Heart left ventricle (tissue), 16 donors: ENCODE measurements at regions not wholly inside any gene's neighbourhood (a gene's known extent, or its start where the extent isn't known, plus 50 kb on each side); places are given as distances from the start of the nearest gene placed in this dataset.

ENCODE experiments used
- ATAC-seq, 4 donors: fragments of 200-7000 bp; cut with Tn5 transposase; one replicate each; pipeline ENCODE4 v1.9.1; 2020 to 2022; ENCODE audit warnings: moderate library complexity in 4 of 4, mild to moderate bottlenecking in 3 of 4, moderate number of reproducible peaks in 1 of 4
- DNase-seq, 5 donors: peaks; one replicate each; pipeline ENCODE4 v3.0.0-alpha.2; 2020
- H3K27ac ChIP-seq, 12 donors: fragments of 200-600 bp; sonication (generic) in 4 of 12; one replicate each; pipeline versions ENCODE4 v1.5.0 to v1.8.0; 2016 to 2022; ENCODE audit warnings: mild to moderate bottlenecking in 2 of 12
- H3K27me3 ChIP-seq, 9 donors: fragments of 200-600 bp; sonication (generic) in 2 of 9; one replicate each; pipeline versions ENCODE4 v1.5.1 to v1.8.0; 2016 to 2022; ENCODE audit warnings: mild to moderate bottlenecking in 3 of 9
- H3K36me3 ChIP-seq, 9 donors: fragments of 200-600 bp; sonication (generic) in 2 of 9; one replicate each; pipeline versions ENCODE4 v1.5.0 to v1.8.0; 2018 to 2022; ENCODE audit warnings: mild to moderate bottlenecking in 2 of 9
- H3K4me1 ChIP-seq, 12 donors: fragments of 200-600 bp; sonication (generic) in 4 of 12; one replicate each; pipeline versions ENCODE4 v1.5.0 to v1.8.0; 2016 to 2022; ENCODE audit warnings: mild to moderate bottlenecking in 3 of 12
- H3K4me3 ChIP-seq, 12 donors: fragments of 200-600 bp; sonication (generic) in 4 of 12; one replicate each; pipeline versions ENCODE4 v1.5.0 to v1.8.0; 2017 to 2022; ENCODE audit warnings: mild to moderate bottlenecking in 9 of 12, moderate library complexity in 4 of 12
- H3K9me3 ChIP-seq, 12 donors: fragments of 200-600 bp; sonication (generic) in 4 of 12; one replicate each; pipeline versions ENCODE4 v1.5.0 to v1.8.0; 2016 to 2022; ENCODE audit warnings: mild to moderate bottlenecking in 1 of 12
- POLR2A ChIP-seq, 2 donors: fragments of 450-650 bp; IDR thresholded peaks; one replicate each; pipeline ENCODE4 v1.6.1; 2017; ENCODE audit warnings: antibody characterized with exemption in 2 of 2, mild to moderate bottlenecking in 2 of 2, moderate library complexity in 2 of 2
- WGBS, 4 donors: extraction: QIAGEN DNeasy Blood & Tissue Kit in 2 of 4; methylation state at CpG; one replicate each; pipeline versions ENCODE4 v1.1.5 to v1.1.7; 2013 to 2018; 5-methylcytosine and 5-hydroxymethylcytosine counted together
- intact Hi-C, 10 donors: fragments of 100-400 bp; cut with DNase I; formaldehyde crosslinking; loops; one replicate each; pipeline versions ENCODE4 v1.11.1 to v1.14.2; 2022
- TF ChIP-seq, protein P1 (sequence below), 12 donors: fragments of 200-600 bp; sonication (generic) in 4 of 12; IDR thresholded peaks; one replicate each; pipeline versions ENCODE4 v1.5.0 to v1.8.0; 2018 to 2022; ENCODE audit warnings: antibody characterized with exemption in 12 of 12, mild to moderate bottlenecking in 5 of 12
- donor health status: ischemic (EF 13 %, LVEDD 7.1; RV severe dilation, severe dysfunction).
- donor health status: healthy with polysubstance abuse.
- donor health status: DM: no; HTN: yes; CAD: no.
- donor health status: DM: no; HTN: no; CAD: no.
- donor health status: ischemic (EF 25% LVEDD 6.9; RV normal size, moderate dysfunction).
- donor health status: ischemic (EF 25% LVEDD 5.7; RV mildly dilated, moderate dysfunction).
- donor health status: healthy.
- donor health status: DM: yes; HTN: yes; CAD: no.
- donor health status: ischemic (EF 35%, LVEDD 5.7; RV mildly dilated, moderate dysfunction).
- donor health status: nonischemic (EF 11% LVEDD 7.7; RV severe dilation, severe dysfunction).
- donor health status: DM: yes; HTN: yes; CAD: no.
- donor health status: PGD.
- donor health status: ischemic (EF 29% LVEDD 5.4; RV normal size, mild dysfunction).
- donor health status: nonischemic (EF 23%, LVEDD 6.1; RV moderate dilation, normal function).

DNA sequence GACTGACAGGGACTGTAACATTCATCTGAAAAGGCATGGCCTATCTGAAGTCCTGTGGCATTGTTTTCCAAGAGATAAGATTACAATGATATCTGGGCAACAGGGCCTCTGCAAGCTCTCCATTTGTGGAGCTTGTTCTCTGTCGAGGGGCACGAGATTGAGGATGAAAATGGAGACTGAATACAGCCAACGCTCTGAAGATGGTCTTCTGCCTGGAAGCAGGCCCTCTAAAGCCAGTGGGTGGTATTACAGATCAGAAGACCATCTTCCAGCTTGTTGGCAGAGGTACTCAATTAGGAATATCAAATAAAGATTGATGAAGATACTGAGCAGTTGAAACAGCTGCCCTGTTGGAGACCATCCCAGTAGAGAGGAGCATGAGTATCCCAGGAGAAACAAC lies 288.2 kb downstream of the CENPW start:
- intact Hi-C loops: no loop called here
- no peaks in the 10 kb centered on the region for H3K9me3 ChIP-seq
- no peaks in the 10 kb centered on the region for H3K4me1 ChIP-seq
- ATAC-seq: no peak
- H3K27me3 ChIP-seq: no peaks in the 10 kb centered on the region
- 45 to 71% (median 51%) methylated on average over 3 of the region's 3 CpGs for WGBS, 4 donors
- TF ChIP-seq, protein P1, sequence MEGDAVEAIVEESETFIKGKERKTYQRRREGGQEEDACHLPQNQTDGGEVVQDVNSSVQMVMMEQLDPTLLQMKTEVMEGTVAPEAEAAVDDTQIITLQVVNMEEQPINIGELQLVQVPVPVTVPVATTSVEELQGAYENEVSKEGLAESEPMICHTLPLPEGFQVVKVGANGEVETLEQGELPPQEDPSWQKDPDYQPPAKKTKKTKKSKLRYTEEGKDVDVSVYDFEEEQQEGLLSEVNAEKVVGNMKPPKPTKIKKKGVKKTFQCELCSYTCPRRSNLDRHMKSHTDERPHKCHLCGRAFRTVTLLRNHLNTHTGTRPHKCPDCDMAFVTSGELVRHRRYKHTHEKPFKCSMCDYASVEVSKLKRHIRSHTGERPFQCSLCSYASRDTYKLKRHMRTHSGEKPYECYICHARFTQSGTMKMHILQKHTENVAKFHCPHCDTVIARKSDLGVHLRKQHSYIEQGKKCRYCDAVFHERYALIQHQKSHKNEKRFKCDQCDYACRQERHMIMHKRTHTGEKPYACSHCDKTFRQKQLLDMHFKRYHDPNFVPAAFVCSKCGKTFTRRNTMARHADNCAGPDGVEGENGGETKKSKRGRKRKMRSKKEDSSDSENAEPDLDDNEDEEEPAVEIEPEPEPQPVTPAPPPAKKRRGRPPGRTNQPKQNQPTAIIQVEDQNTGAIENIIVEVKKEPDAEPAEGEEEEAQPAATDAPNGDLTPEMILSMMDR (IDR thresholded peaks at IDR 0.05): no peak
- TF ChIP-seq POLR2A (IDR thresholded peaks at IDR 0.05): no peak
- H3K27ac ChIP-seq: no peak overlapping the region
- H3K4me3 ChIP-seq: no peak overlapping the region
- no peak for DNase-seq
- H3K36me3 ChIP-seq: no peaks in the 10 kb centered on the region

DNA sequence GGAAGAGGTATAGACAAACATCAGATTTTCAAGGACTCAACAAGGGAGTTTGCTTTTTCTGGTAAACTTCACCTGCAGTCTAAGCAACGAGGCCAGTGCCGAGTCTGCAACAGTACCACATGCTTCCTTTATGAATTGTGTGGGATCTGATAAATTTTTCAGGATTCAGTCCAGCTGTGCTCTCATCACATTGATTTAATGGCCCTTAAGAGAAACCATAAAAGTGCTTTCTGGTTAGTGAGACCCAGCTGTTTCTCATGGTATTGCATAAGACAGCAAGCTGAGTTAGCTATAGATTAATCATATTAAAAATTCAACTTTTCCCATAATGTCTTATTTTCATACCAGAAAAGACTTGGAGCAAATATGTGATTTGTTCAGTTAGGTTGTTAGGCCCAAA lies 291.4 kb downstream of the CENPW start:
- TF ChIP-seq, protein P1 (IDR thresholded peaks at IDR 0.05): no peak
- no peak for TF ChIP-seq POLR2A (IDR thresholded peaks at IDR 0.05)
- no peaks in the 10 kb centered on the region for H3K9me3 ChIP-seq
- no peak overlapping the region for H3K27ac ChIP-seq
- no peaks in the 10 kb centered on the region for H3K27me3 ChIP-seq
- ATAC-seq (no peak), DNase-seq (no peak)
- intact Hi-C loops: no loop called here
- no peaks in the 10 kb centered on the region for H3K4me1 ChIP-seq
- 47 to 64% (median 52%) methylated on average over 2 of the region's 2 CpGs for WGBS, 4 donors
- no peak overlapping the region for H3K4me3 ChIP-seq
- H3K36me3 ChIP-seq: no peaks in the 10 kb centered on the region

DNA sequence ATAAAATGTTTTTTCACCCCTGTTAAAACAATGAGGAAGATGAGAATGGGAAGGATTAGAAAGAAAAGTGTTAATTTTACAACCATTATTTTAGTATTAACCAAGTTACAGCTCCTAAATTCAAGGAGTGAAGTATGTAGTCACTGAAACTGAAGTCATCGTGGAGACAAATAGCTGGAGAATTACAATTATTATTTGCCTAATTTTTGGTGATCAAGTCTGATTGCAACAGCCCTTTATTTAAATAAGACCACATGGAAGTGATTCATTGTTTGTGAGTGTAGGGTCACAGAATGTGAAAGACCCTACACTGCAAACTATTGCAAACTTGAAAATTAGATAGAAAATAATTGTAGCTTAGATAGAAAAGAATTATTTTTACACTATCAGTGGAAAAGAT lies 292.4 kb downstream of the CENPW start:
- ATAC-seq (no peak), DNase-seq (no peak)

DNA sequence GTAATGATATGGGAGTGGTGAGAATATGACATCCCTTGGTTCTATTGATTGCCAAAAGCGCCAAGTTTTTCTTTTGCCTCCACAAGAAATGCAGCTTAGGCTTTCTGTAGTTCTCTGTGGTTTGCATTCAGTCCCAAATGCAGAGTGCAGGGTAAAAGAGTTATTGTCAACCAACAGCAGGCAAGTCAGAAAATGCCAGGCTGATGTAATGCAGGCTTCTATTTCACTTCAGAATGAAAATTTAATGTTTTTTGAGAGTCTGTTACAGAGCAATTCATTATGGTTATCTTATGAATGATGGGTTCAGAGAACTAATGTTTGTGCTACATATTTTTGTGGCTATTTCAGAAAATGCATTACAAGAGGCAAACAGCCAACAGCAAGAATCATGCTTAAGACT lies 293.5 kb downstream of the CENPW start:
- intact Hi-C loops: no loop called here
- WGBS, 4 donors: 60 to 69% (median 66%) methylated on average over 1 of the region's 1 CpG

More for the DNA sequence above, 292.4 kb downstream of the CENPW start:
- no peaks in the 10 kb centered on the region for H3K27me3 ChIP-seq
- H3K4me1 ChIP-seq: no peaks in the 10 kb centered on the region
- intact Hi-C loops: no loop called here
- H3K36me3 ChIP-seq: no peaks in the 10 kb centered on the region
- no peak overlapping the region for H3K27ac ChIP-seq
- TF ChIP-seq, protein P1 (IDR thresholded peaks at IDR 0.05): no peak
- TF ChIP-seq POLR2A (IDR thresholded peaks at IDR 0.05): no peak
- no peaks in the 10 kb centered on the region for H3K9me3 ChIP-seq
- 68 to 75% (median 70%) methylated on average over 1 of the region's 1 CpG for WGBS, 4 donors
- H3K4me3 ChIP-seq: no peak overlapping the region

More for the DNA sequence above, 293.5 kb downstream of the CENPW start:
- H3K27me3 ChIP-seq: no peaks in the 10 kb centered on the region
- H3K9me3 ChIP-seq: no peaks in the 10 kb centered on the region
- no peaks in the 10 kb centered on the region for H3K36me3 ChIP-seq
- no peak overlapping the region for H3K27ac ChIP-seq
- H3K4me3 ChIP-seq: no peak overlapping the region
- DNase-seq: no peak
- no peaks in the 10 kb centered on the region for H3K4me1 ChIP-seq
- TF ChIP-seq, protein P1 (IDR thresholded peaks at IDR 0.05): no peak
- TF ChIP-seq POLR2A (IDR thresholded peaks at IDR 0.05): no peak
- no peak for ATAC-seq
